Smooth muscle cell (in vitro differentiated cells): ENCODE measurements at regions not wholly inside any gene's neighbourhood (a gene's known extent, or its start where the extent isn't known, plus 50 kb on each side); places are given as distances from the start of the nearest gene placed in this dataset.

Experiments used
- DNase-seq: peaks from one replicate; lab custom pipeline; 2025; ENCODE audit not compliant: unreplicated experiment; lab: John Stamatoyannopoulos, UW
- H2AFZ ChIP-seq: fragments of 200-600 bp; sonication (generic); 2 replicates; pipeline ENCODE4 v1.6.0; 2016; ENCODE audit warnings: antibody characterized with exemption, low read depth, mild to moderate bottlenecking
- H3F3A ChIP-seq: fragments of 200-600 bp; sonication (generic); 2 replicates; pipeline ENCODE4 v1.6.0; 2017; ENCODE audit warnings: antibody characterized with exemption, low read depth
- H3K27ac ChIP-seq: fragments of 200-600 bp; sonication (generic); 2 replicates; pipeline ENCODE4 v1.5.1; 2016; ENCODE audit warnings: low read depth, mild to moderate bottlenecking
- H3K27me3 ChIP-seq: fragments of 200-600 bp; sonication (generic); 2 replicates; pipeline ENCODE4 v1.6.1; 2016; ENCODE audit warnings: low read depth, mild to moderate bottlenecking
- H3K36me3 ChIP-seq: fragments of 200-600 bp; sonication (generic); 2 replicates; pipeline ENCODE4 v1.5.1; 2016; ENCODE audit warnings: low read depth
- H3K4me1 ChIP-seq: fragments of 200-600 bp; sonication (generic); 2 replicates; pipeline ENCODE4 v1.5.1; 2016; ENCODE audit warnings: low read depth
- H3K4me2 ChIP-seq: fragments of 200-600 bp; sonication (generic); 2 replicates; pipeline ENCODE4 v1.6.0; 2016; ENCODE audit warnings: mild to moderate bottlenecking
- H3K4me3 ChIP-seq: fragments of 200-600 bp; sonication (generic); 2 replicates; pipeline ENCODE4 v1.5.1; 2016; ENCODE audit warnings: mild to moderate bottlenecking
- H3K79me2 ChIP-seq: fragments of 200-600 bp; sonication (generic); 2 replicates; pipeline ENCODE4 v1.6.0; 2016; ENCODE audit warnings: low read depth, mild to moderate bottlenecking
- H3K9ac ChIP-seq: fragments of 200-600 bp; sonication (generic); 2 replicates; pipeline ENCODE4 v1.6.0; 2016; ENCODE audit warnings: low read depth
- H3K9me3 ChIP-seq: fragments of 200-600 bp; sonication (generic); replicated peaks from 2 replicates; pipeline ENCODE4 v1.5.1; 2016; ENCODE audit warnings: low read depth
- H4K20me1 ChIP-seq: fragments of 200-600 bp; sonication (generic); 2 replicates; pipeline ENCODE4 v1.6.0; 2016; ENCODE audit warnings: low read depth
- CTCF ChIP-seq: fragments of 200-600 bp; sonication (generic); IDR thresholded peaks from 2 replicates; pipeline ENCODE4 v1.5.1; 2017; ENCODE audit warnings: borderline replicate concordance, mild to moderate bottlenecking, antibody characterized with exemption; ENCODE audit not compliant: insufficient read depth, poor library complexity, severe bottlenecking
- WGBS: methylation state at CpG from one replicate; pipeline ENCODE4 v1.1.7; 2016; ENCODE audit warnings: low lambda C conversion rate; 5-methylcytosine and 5-hydroxymethylcytosine counted together

- Histone ChIP-seq H3K27ac (peak overlapping the region; percentile 100), H3K9ac (no peak overlapping the region), H3K4me2 (no peak overlapping the region), H4K20me1 (no peaks in the 10 kb centered on the region), H3K36me3 (no peaks in the 10 kb centered on the region), H3K4me1 (peaks cover 17% of the 10 kb centered on the region), H3K27me3 (no peaks in the 10 kb centered on the region), H3F3A (peaks cover 30% of the 10 kb centered on the region), H2AFZ (peak overlapping the region; percentile 8), H3K79me2 (no peaks in the 10 kb centered on the region), H3K9me3 (no peaks in the 10 kb centered on the region), H3K4me3 (no peak overlapping the region)
- no peak for DNase-seq
- WGBS, result 82% methylated on average over 3 of the region's 3 CpGs
- no peak for TF ChIP-seq CTCF
Observed at GRCh38 chr6:146916435-146917025, 287.7 kb upstream of the STXBP5 start.

- H3K27me3 ChIP-seq, result no peaks in the 10 kb centered on the region
- no peaks in the 10 kb centered on the region for H4K20me1 ChIP-seq
- no peak overlapping the region for H3K4me3 ChIP-seq
- no peaks in the 10 kb centered on the region for H3K36me3 ChIP-seq
- DNase-seq, result no peak
- peak overlapping the region; percentile 8 for H2AFZ ChIP-seq
- peaks cover 30% of the 10 kb centered on the region for H3F3A ChIP-seq
- H3K9ac ChIP-seq, result no peak overlapping the region
- H3K4me2 ChIP-seq, result no peak overlapping the region
- H3K9me3 ChIP-seq, result no peaks in the 10 kb centered on the region
- H3K79me2 ChIP-seq, result no peaks in the 10 kb centered on the region
- no peak overlapping the region for H3K27ac ChIP-seq
- WGBS, result 80% methylated on average over 5 of the region's 5 CpGs
- H3K4me1 ChIP-seq, result peaks cover 17% of the 10 kb centered on the region
- TF ChIP-seq CTCF, result no peak
Observed at GRCh38 chr6:146917182-146917581, 287.0 kb upstream of the STXBP5 start.

GRCh38 chr6:146917979-146918378 lies 286.2 kb upstream of the STXBP5 start:
- H3K4me2 ChIP-seq, result no peak overlapping the region
- no peak for DNase-seq
- no peak overlapping the region for H3K4me3 ChIP-seq
- H3K4me1 ChIP-seq, result peaks cover 16% of the 10 kb centered on the region
- H3K36me3 ChIP-seq, result no peaks in the 10 kb centered on the region
- no peaks in the 10 kb centered on the region for H3K27me3 ChIP-seq
- 96% methylated on average over 1 of the region's 1 CpG for WGBS
- H3F3A ChIP-seq, result peaks cover 28% of the 10 kb centered on the region
- H3K9ac ChIP-seq, result no peak overlapping the region
- H3K9me3 ChIP-seq, result no peaks in the 10 kb centered on the region
- no peaks in the 10 kb centered on the region for H4K20me1 ChIP-seq
- no peaks in the 10 kb centered on the region for H3K79me2 ChIP-seq
- no peak overlapping the region for H3K27ac ChIP-seq
- H2AFZ ChIP-seq, result no peak overlapping the region
- no peak for TF ChIP-seq CTCF

GRCh38 chr6:146919017-146919416 lies 285.2 kb upstream of the STXBP5 start:
- no peak overlapping the region for H3K9ac ChIP-seq
- peaks cover 21% of the 10 kb centered on the region for H3F3A ChIP-seq
- no peak overlapping the region for H3K27ac ChIP-seq
- WGBS, result 99% methylated on average over 2 of the region's 2 CpGs
- H3K9me3 ChIP-seq, result no peaks in the 10 kb centered on the region
- H3K27me3 ChIP-seq, result no peaks in the 10 kb centered on the region
- H3K4me1 ChIP-seq, result peaks cover 9% of the 10 kb centered on the region
- no peak overlapping the region for H3K4me2 ChIP-seq
- no peak for DNase-seq
- no peak overlapping the region for H3K4me3 ChIP-seq
- no peak for TF ChIP-seq CTCF
- H4K20me1 ChIP-seq, result no peaks in the 10 kb centered on the region
- no peak overlapping the region for H2AFZ ChIP-seq
- H3K79me2 ChIP-seq, result no peaks in the 10 kb centered on the region
- H3K36me3 ChIP-seq, result no peaks in the 10 kb centered on the region
